ENCODE measurements at regions not wholly inside any gene's neighbourhood (a gene's known extent, or its start where the extent isn't known, plus 50 kb on each side); places are given as distances from the start of the nearest gene placed in this dataset.

DNA sequence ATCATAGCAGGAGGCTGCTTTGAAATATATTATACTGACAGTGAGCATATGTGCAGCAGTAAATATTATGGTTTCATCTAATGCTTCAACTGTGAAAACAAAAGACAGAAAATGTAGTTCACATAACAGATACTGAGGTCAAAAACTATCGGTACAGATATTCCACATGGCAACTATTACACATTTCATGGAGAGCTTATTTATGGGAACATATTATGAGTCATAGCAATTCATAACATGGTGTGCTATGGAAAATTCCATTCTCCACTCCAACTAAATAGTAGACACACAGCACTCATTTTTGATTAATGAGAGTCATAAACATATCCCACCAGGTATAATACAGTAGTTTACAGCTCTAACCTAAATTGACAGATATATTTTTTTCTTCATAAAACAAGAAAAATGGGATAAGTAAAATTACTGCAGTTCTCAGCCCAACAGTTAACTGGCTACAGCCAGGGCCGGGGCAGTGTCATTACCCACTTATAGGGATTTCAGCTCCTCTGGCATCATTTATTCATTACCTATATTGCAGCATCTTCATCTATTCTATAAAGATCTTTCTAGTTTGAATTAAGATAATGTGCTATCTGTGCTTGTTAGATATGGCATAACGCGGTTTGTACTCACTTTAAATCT lies 475.6 kb upstream of the KLF6 start:
- no peak for TF ChIP-seq POLR2AphosphoS5 (IDR thresholded peaks at IDR 0.05)
- TF ChIP-seq, protein P1, sequence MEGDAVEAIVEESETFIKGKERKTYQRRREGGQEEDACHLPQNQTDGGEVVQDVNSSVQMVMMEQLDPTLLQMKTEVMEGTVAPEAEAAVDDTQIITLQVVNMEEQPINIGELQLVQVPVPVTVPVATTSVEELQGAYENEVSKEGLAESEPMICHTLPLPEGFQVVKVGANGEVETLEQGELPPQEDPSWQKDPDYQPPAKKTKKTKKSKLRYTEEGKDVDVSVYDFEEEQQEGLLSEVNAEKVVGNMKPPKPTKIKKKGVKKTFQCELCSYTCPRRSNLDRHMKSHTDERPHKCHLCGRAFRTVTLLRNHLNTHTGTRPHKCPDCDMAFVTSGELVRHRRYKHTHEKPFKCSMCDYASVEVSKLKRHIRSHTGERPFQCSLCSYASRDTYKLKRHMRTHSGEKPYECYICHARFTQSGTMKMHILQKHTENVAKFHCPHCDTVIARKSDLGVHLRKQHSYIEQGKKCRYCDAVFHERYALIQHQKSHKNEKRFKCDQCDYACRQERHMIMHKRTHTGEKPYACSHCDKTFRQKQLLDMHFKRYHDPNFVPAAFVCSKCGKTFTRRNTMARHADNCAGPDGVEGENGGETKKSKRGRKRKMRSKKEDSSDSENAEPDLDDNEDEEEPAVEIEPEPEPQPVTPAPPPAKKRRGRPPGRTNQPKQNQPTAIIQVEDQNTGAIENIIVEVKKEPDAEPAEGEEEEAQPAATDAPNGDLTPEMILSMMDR (IDR thresholded peaks at IDR 0.05 in 8 of 11, conservative IDR thresholded peaks at IDR 0.05 in 3 of 11): no peak
